NCI-H146 treated with DMSO at 0.1 percent for 48 hours (cell line): ENCODE measurements at regions not wholly inside any gene's neighbourhood (a gene's known extent, or its start where the extent isn't known, plus 50 kb on each side); places are given as distances from the start of the nearest gene placed in this dataset.

Experiments
- DNase-seq: peaks from one replicate; lab custom pipeline; 2025; ENCODE audit not compliant: unreplicated experiment; lab: John Stamatoyannopoulos, UW

GRCh38 chr16:50925758-50926357, 184.0 kb downstream of the CYLD start:
- no peak for DNase-seq

GRCh38 chr16:50924759-50925545, 183.1 kb downstream of the CYLD start:
- DNase-seq: no peak

GRCh38 chr16:50917950-50918703, 176.2 kb downstream of the CYLD start:
- peak; percentile 37 for DNase-seq

- no peak for DNase-seq
Measured at GRCh38 chr16:50916040-50916439, 174.2 kb downstream of the CYLD start.

- DNase-seq: no peak
Measured at GRCh38 chr16:50915120-50915519, 173.2 kb downstream of the CYLD start.

- no peak for DNase-seq
Measured at GRCh38 chr16:50910736-50911100, 168.8 kb downstream of the CYLD start.

GRCh38 chr16:50909831-50910735, 168.2 kb downstream of the CYLD start:
- no peak for DNase-seq

- DNase-seq: no peak
Measured at GRCh38 chr16:50908468-50908867, 166.6 kb downstream of the CYLD start.

GRCh38 chr16:50906454-50906853, 164.6 kb downstream of the CYLD start:
- no peak for DNase-seq

- DNase-seq: no peak
Measured at GRCh38 chr16:50902457-50902856, 160.6 kb downstream of the CYLD start.

- no peak for DNase-seq
Measured at GRCh38 chr16:50901062-50901461, 159.2 kb downstream of the CYLD start.

GRCh38 chr16:50900391-50900942, 158.6 kb downstream of the CYLD start:
- DNase-seq: no peak

GRCh38 chr16:50899951-50900350, 158.1 kb downstream of the CYLD start:
- no peak for DNase-seq

GRCh38 chr16:50889746-50890145, 147.9 kb downstream of the CYLD start:
- DNase-seq: no peak

- DNase-seq: no peak
Measured at GRCh38 chr16:50889276-50889675, 147.4 kb downstream of the CYLD start.

- DNase-seq: no peak
Measured at GRCh38 chr16:50888486-50889261, 146.8 kb downstream of the CYLD start.

- no peak for DNase-seq
Measured at GRCh38 chr16:50887500-50888298, 145.8 kb downstream of the CYLD start.

- no peak for DNase-seq
Measured at GRCh38 chr16:50884066-50884860, 142.4 kb downstream of the CYLD start.
